Ovary (tissue), 3 donors: ENCODE measurements at regions not wholly inside any gene's neighbourhood (a gene's known extent, or its start where the extent isn't known, plus 50 kb on each side); places are given as distances from the start of the nearest gene placed in this dataset.

Experiments
- CTCF ChIP-seq, 3 donors: fragments of 450-650 bp in 2 of 3; fragments of 200-600 bp in 1 of 3; IDR thresholded peaks; one replicate each; pipeline versions ENCODE4 v1.5.1 to v1.8.0; 2016 to 2022; ENCODE audit warnings: antibody characterized with exemption in 3 of 3, mild to moderate bottlenecking in 1 of 3
- POLR2A ChIP-seq: fragments of 450-650 bp; IDR thresholded peaks from one replicate; pipeline ENCODE4 v1.6.1; 2017; ENCODE audit warnings: antibody characterized with exemption, mild to moderate bottlenecking, moderate library complexity
- donor health status: DM: no; HTN: no; CAD: no.

- TF ChIP-seq POLR2A (no peak), CTCF (IDR thresholded peaks at IDR 0.05) (no peak)
These were observed 154.5 kb upstream of the ADGRL4 start for GRCh38 chr1:79161077-79161476.
